ENCODE measurements at regions not wholly inside any gene's neighbourhood (a gene's known extent, or its start where the extent isn't known, plus 50 kb on each side); places are given as distances from the start of the nearest gene placed in this dataset.

GRCh38 chr5:171601266-171601881 is 181.9 kb downstream of the FGF18 start:
- no peak for TF ChIP-seq CTCF (IDR thresholded peaks at IDR 0.05; ENCODE audit: low read depth, low read length)
- no peak for DNase-seq (ENCODE audit: extremely low read depth, low read depth)

GRCh38 chr5:171603591-171603990 is 182.0 kb upstream of the SMIM23 start:
- TF ChIP-seq CTCF (IDR thresholded peaks at IDR 0.05; ENCODE audit: low read depth, low read length), result no peak

GRCh38 chr5:171604195-171604594 is 181.4 kb upstream of the SMIM23 start:
- no peak for TF ChIP-seq CTCF (IDR thresholded peaks at IDR 0.05; ENCODE audit: low read depth, low read length)
- no peak for DNase-seq (ENCODE audit: extremely low read depth, low read depth)

More at GRCh38 chr5:171603591-171603990, 182.0 kb upstream of the SMIM23 start:
- DNase-seq (ENCODE audit: extremely low read depth, low read depth), result no peak

- no peak for DNase-seq (ENCODE audit: extremely low read depth, low read depth)
- peak; percentile 19 for TF ChIP-seq CTCF (IDR thresholded peaks at IDR 0.05; ENCODE audit: low read depth, low read length)
Observed at GRCh38 chr5:171606414-171607024, 179.1 kb upstream of the SMIM23 start.

GRCh38 chr5:171607863-171608262 is 177.8 kb upstream of the SMIM23 start:
- no peak for DNase-seq (ENCODE audit: extremely low read depth, low read depth)
- no peak for TF ChIP-seq CTCF (IDR thresholded peaks at IDR 0.05; ENCODE audit: low read depth, low read length)

GRCh38 chr5:171609806-171610452 is 175.7 kb upstream of the SMIM23 start:
- no peak for DNase-seq (ENCODE audit: extremely low read depth, low read depth)
- no peak for TF ChIP-seq CTCF (IDR thresholded peaks at IDR 0.05; ENCODE audit: low read depth, low read length)

GRCh38 chr5:171610686-171611085 is 174.9 kb upstream of the SMIM23 start:
- DNase-seq (ENCODE audit: extremely low read depth, low read depth), result no peak
- TF ChIP-seq CTCF (IDR thresholded peaks at IDR 0.05; ENCODE audit: low read depth, low read length), result no peak
